ENCODE measurements at regions not wholly inside any gene's neighbourhood (a gene's known extent, or its start where the extent isn't known, plus 50 kb on each side); places are given as distances from the start of the nearest gene placed in this dataset.

GRCh38 chr6:120511712-120512111 is 822.6 kb downstream of the TBC1D32 start:
- TF ChIP-seq, protein P1, sequence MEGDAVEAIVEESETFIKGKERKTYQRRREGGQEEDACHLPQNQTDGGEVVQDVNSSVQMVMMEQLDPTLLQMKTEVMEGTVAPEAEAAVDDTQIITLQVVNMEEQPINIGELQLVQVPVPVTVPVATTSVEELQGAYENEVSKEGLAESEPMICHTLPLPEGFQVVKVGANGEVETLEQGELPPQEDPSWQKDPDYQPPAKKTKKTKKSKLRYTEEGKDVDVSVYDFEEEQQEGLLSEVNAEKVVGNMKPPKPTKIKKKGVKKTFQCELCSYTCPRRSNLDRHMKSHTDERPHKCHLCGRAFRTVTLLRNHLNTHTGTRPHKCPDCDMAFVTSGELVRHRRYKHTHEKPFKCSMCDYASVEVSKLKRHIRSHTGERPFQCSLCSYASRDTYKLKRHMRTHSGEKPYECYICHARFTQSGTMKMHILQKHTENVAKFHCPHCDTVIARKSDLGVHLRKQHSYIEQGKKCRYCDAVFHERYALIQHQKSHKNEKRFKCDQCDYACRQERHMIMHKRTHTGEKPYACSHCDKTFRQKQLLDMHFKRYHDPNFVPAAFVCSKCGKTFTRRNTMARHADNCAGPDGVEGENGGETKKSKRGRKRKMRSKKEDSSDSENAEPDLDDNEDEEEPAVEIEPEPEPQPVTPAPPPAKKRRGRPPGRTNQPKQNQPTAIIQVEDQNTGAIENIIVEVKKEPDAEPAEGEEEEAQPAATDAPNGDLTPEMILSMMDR (conservative IDR thresholded peaks at IDR 0.05 in 1 of 2, IDR thresholded peaks at IDR 0.05 in 1 of 2; ENCODE audit: low read depth in 1 of 2, low read length in 2 of 2): no peak
- TF ChIP-seq EZH2 (IDR thresholded peaks at IDR 0.05; ENCODE audit: low read length, missing control alignments): no peak
- H3K4me2 ChIP-seq (ENCODE audit: extremely low read depth, insufficient read depth, low read length): no peak overlapping the region
- H3K36me3 ChIP-seq (ENCODE audit: control insufficient read depth, insufficient read depth, low read length): no peaks in the 10 kb centered on the region
- no peak overlapping the region for H3K4me3 ChIP-seq (replicated peaks in 1 of 4; ENCODE audit: control extremely low read depth in 1 of 4, insufficient read depth in 1 of 4, low read depth in 3 of 4, low read length in 4 of 4)
- DNase-seq (ENCODE audit: low read depth in 2 of 2): no peak
- H2AFZ ChIP-seq (ENCODE audit: low read length): no peak overlapping the region
- no peaks in the 10 kb centered on the region for H3K4me1 ChIP-seq (ENCODE audit: control insufficient read depth, extremely low read depth, insufficient read depth, low read length)
- H4K20me1 ChIP-seq (ENCODE audit: control insufficient read depth, extremely low read depth, insufficient read depth, low read length): no peaks in the 10 kb centered on the region
- H3K9me3 ChIP-seq (ENCODE audit: control insufficient read depth, insufficient read depth, low read depth, low read length): no peaks in the 10 kb centered on the region
- no peaks in the 10 kb centered on the region for H3K79me2 ChIP-seq (ENCODE audit: control insufficient read depth, insufficient read depth, low read length)
- H3K27me3 ChIP-seq (ENCODE audit: control insufficient read depth, insufficient read depth, low read length): no peaks in the 10 kb centered on the region
- no peak overlapping the region for H3K9ac ChIP-seq (ENCODE audit: insufficient read depth, low read length)
- H3K27ac ChIP-seq (ENCODE audit: insufficient read depth, low read length): no peak overlapping the region

GRCh38 chr6:120498711-120499110 is 835.6 kb downstream of the TBC1D32 start:
- no peaks in the 10 kb centered on the region for H4K20me1 ChIP-seq (ENCODE audit: control insufficient read depth, extremely low read depth, insufficient read depth, low read length)
- H3K4me3 ChIP-seq (replicated peaks in 1 of 4; ENCODE audit: control extremely low read depth in 1 of 4, insufficient read depth in 1 of 4, low read depth in 3 of 4, low read length in 4 of 4): no peak overlapping the region
- no peak overlapping the region for H3K9ac ChIP-seq (ENCODE audit: insufficient read depth, low read length)
- no peak overlapping the region for H3K27ac ChIP-seq (ENCODE audit: insufficient read depth, low read length)
- H3K27me3 ChIP-seq (ENCODE audit: control insufficient read depth, insufficient read depth, low read length): no peaks in the 10 kb centered on the region
- H3K36me3 ChIP-seq (ENCODE audit: control insufficient read depth, insufficient read depth, low read length): no peaks in the 10 kb centered on the region
- no peaks in the 10 kb centered on the region for H3K4me1 ChIP-seq (ENCODE audit: control insufficient read depth, extremely low read depth, insufficient read depth, low read length)
- H3K79me2 ChIP-seq (ENCODE audit: control insufficient read depth, insufficient read depth, low read length): no peaks in the 10 kb centered on the region
- no peak for TF ChIP-seq EZH2 (IDR thresholded peaks at IDR 0.05; ENCODE audit: low read length, missing control alignments)
- TF ChIP-seq, protein P1 (conservative IDR thresholded peaks at IDR 0.05 in 1 of 2, IDR thresholded peaks at IDR 0.05 in 1 of 2; ENCODE audit: low read depth in 1 of 2, low read length in 2 of 2): no peak
- no peak overlapping the region for H3K4me2 ChIP-seq (ENCODE audit: extremely low read depth, insufficient read depth, low read length)
- H3K9me3 ChIP-seq (ENCODE audit: control insufficient read depth, insufficient read depth, low read depth, low read length): no peaks in the 10 kb centered on the region
- no peak overlapping the region for H2AFZ ChIP-seq (ENCODE audit: low read length)
- no peak for DNase-seq (ENCODE audit: low read depth in 2 of 2)

GRCh38 chr6:120496661-120497060 is 837.6 kb downstream of the TBC1D32 start:
- H3K36me3 ChIP-seq (ENCODE audit: control insufficient read depth, insufficient read depth, low read length): no peaks in the 10 kb centered on the region
- no peaks in the 10 kb centered on the region for H3K4me1 ChIP-seq (ENCODE audit: control insufficient read depth, extremely low read depth, insufficient read depth, low read length)

More at GRCh38 chr6:120496661-120497060, 837.6 kb downstream of the TBC1D32 start:
- no peak overlapping the region for H3K4me3 ChIP-seq (replicated peaks in 1 of 4; ENCODE audit: control extremely low read depth in 1 of 4, insufficient read depth in 1 of 4, low read depth in 3 of 4, low read length in 4 of 4)
- no peak for DNase-seq (ENCODE audit: low read depth in 2 of 2)
- H3K27me3 ChIP-seq (ENCODE audit: control insufficient read depth, insufficient read depth, low read length): no peaks in the 10 kb centered on the region
- H2AFZ ChIP-seq (ENCODE audit: low read length): no peak overlapping the region
- no peak overlapping the region for H3K27ac ChIP-seq (ENCODE audit: insufficient read depth, low read length)
- no peak overlapping the region for H3K4me2 ChIP-seq (ENCODE audit: extremely low read depth, insufficient read depth, low read length)
- TF ChIP-seq, protein P1 (conservative IDR thresholded peaks at IDR 0.05 in 1 of 2, IDR thresholded peaks at IDR 0.05 in 1 of 2; ENCODE audit: low read depth in 1 of 2, low read length in 2 of 2): no peak
- no peak for TF ChIP-seq EZH2 (IDR thresholded peaks at IDR 0.05; ENCODE audit: low read length, missing control alignments)
- H4K20me1 ChIP-seq (ENCODE audit: control insufficient read depth, extremely low read depth, insufficient read depth, low read length): no peaks in the 10 kb centered on the region
- no peaks in the 10 kb centered on the region for H3K9me3 ChIP-seq (ENCODE audit: control insufficient read depth, insufficient read depth, low read depth, low read length)
- H3K79me2 ChIP-seq (ENCODE audit: control insufficient read depth, insufficient read depth, low read length): no peaks in the 10 kb centered on the region
- no peak overlapping the region for H3K9ac ChIP-seq (ENCODE audit: insufficient read depth, low read length)
